Ovary (tissue), 3 donors: ENCODE measurements at regions not wholly inside any gene's neighbourhood (a gene's known extent, or its start where the extent isn't known, plus 50 kb on each side); places are given as distances from the start of the nearest gene placed in this dataset.

Experiments used
- CTCF ChIP-seq, 3 donors: fragments of 450-650 bp in 2 of 3; fragments of 200-600 bp in 1 of 3; IDR thresholded peaks; one replicate each; pipeline versions ENCODE4 v1.5.1 to v1.8.0; 2016 to 2022; ENCODE audit warnings: antibody characterized with exemption in 3 of 3, mild to moderate bottlenecking in 1 of 3
- EP300 ChIP-seq: sonication (generic); formaldehyde crosslinking; IDR thresholded peaks from one replicate; pipeline ENCODE4 v1.6.1; 2017; ENCODE audit warnings: antibody characterized with exemption
- donor health status: DM: no; HTN: no; CAD: no.

- TF ChIP-seq EP300 (no peak), CTCF (IDR thresholded peaks at IDR 0.05) (no peak)
Observed at GRCh38 chr4:147423229-147423628, 57.7 kb upstream of the EDNRA start.
